WTC11 (cell line): ENCODE measurements at regions not wholly inside any gene's neighbourhood (a gene's known extent, or its start where the extent isn't known, plus 50 kb on each side); places are given as distances from the start of the nearest gene placed in this dataset.

Experiments used
- ATAC-seq: fragments of 200-7000 bp; cut with Tn5 transposase; 2 replicates; pipeline ENCODE4 v1.10.0; 2021; ENCODE audit warnings: mild to moderate bottlenecking, moderate library complexity
- CTCF ChIA-PET: fragments of 300-600 bp; sonication (Branson Sonifier 250); formaldehyde crosslinking; loops from one replicate; lab custom pipeline; 2021; ENCODE audit warnings: antibody characterized with exemption; lab: Charles Lee
- POLR2A ChIA-PET: fragments of 350-600 bp; sonication (Branson Sonifier 250); formaldehyde crosslinking; loops from one replicate; lab custom pipeline; 2021; ENCODE audit warnings: antibody characterized with exemption; lab: Charles Lee
- DNase-seq: peaks from one replicate; pipeline ENCODE4 v3.0.0; 2021; ENCODE audit warnings: low spot score
- H3K27ac Mint-ChIP-seq: 2 replicates; pipeline ENCODE4 v1.8.0; 2021; ENCODE audit warnings: mixed read lengths
- H3K27me3 Mint-ChIP-seq: 2 replicates; pipeline ENCODE4 v1.8.0; 2021; ENCODE audit warnings: low read depth, mild to moderate bottlenecking, moderate library complexity, mixed read lengths
- H3K36me3 Mint-ChIP-seq: 2 replicates; pipeline ENCODE4 v1.8.0; 2021; ENCODE audit warnings: mixed read lengths
- H3K4me1 Mint-ChIP-seq: 2 replicates; pipeline ENCODE4 v1.8.0; 2022; ENCODE audit warnings: mixed read lengths
- H3K4me3 Mint-ChIP-seq: 2 replicates; pipeline ENCODE4 v1.8.0; 2021; ENCODE audit warnings: mild to moderate bottlenecking, moderate library complexity, mixed read lengths
- H3K9me3 Mint-ChIP-seq: 2 replicates; pipeline ENCODE4 v1.8.0; 2021; ENCODE audit warnings: mixed read lengths
- CBFB ChIP-seq: sonication (generic); formaldehyde crosslinking; IDR thresholded peaks from 2 replicates; pipeline ENCODE4 v1.8.1; 2022; ENCODE audit warnings: mild to moderate bottlenecking, low read depth, missing genetic modification reagents
- CREM ChIP-seq: sonication (generic); formaldehyde crosslinking; IDR thresholded peaks from 2 replicates; pipeline ENCODE4 v1.8.1; 2022; ENCODE audit warnings: mild to moderate bottlenecking, missing genetic modification reagents, moderate library complexity
- FOXJ3 ChIP-seq: sonication (generic); formaldehyde crosslinking; IDR thresholded peaks from 2 replicates; pipeline ENCODE4 v1.9.0; 2021; ENCODE audit warnings: missing genetic modification reagents, mild to moderate bottlenecking, borderline replicate concordance
- GRHL2 ChIP-seq: fragments of 250-450 bp; sonication (Bioruptor Pico); IDR thresholded peaks from 2 replicates; pipeline ENCODE4 v1.8.0; 2022; ENCODE audit warnings: mild to moderate bottlenecking, moderate library complexity; ENCODE audit not compliant: insufficient replicate concordance, severe bottlenecking
- IRF1 ChIP-seq: sonication (generic); formaldehyde crosslinking; IDR thresholded peaks from 2 replicates; pipeline ENCODE4 v1.8.0; 2023; ENCODE audit warnings: missing genetic modification reagents
- JUN ChIP-seq: sonication (generic); formaldehyde crosslinking; IDR thresholded peaks from 2 replicates; pipeline ENCODE4 v1.8.0; 2023; ENCODE audit warnings: mild to moderate bottlenecking, missing genetic modification reagents
- NFYB ChIP-seq: sonication (generic); formaldehyde crosslinking; conservative IDR thresholded peaks from 2 replicates; pipeline ENCODE4 v1.8.0; 2022; ENCODE audit warnings: low read depth, missing genetic modification reagents
- NR3C1 ChIP-seq: sonication (generic); formaldehyde crosslinking; conservative IDR thresholded peaks from 2 replicates; pipeline ENCODE4 v1.8.1; 2023; ENCODE audit warnings: low read depth, mild to moderate bottlenecking, missing genetic modification reagents
- OVOL2 ChIP-seq: fragments of 250-450 bp; sonication (Bioruptor Pico); IDR thresholded peaks from 2 replicates; pipeline ENCODE4 v1.9.0; 2021; ENCODE audit warnings: mild to moderate bottlenecking, borderline replicate concordance
- SMAD4 ChIP-seq: sonication (generic); formaldehyde crosslinking; IDR thresholded peaks from 2 replicates; pipeline ENCODE4 v1.8.0; 2022; ENCODE audit warnings: mild to moderate bottlenecking, missing genetic modification reagents
- SOX15 ChIP-seq: fragments of 250-450 bp; sonication (Bioruptor Pico); IDR thresholded peaks from 2 replicates; pipeline ENCODE4 v1.9.0; 2021; ENCODE audit warnings: mild to moderate bottlenecking
- SP1 ChIP-seq: sonication (generic); formaldehyde crosslinking; conservative IDR thresholded peaks from 2 replicates; pipeline ENCODE4 v1.8.1; 2022; ENCODE audit warnings: missing genetic modification reagents
- TEAD4 ChIP-seq: sonication (generic); formaldehyde crosslinking; IDR thresholded peaks from 2 replicates; pipeline ENCODE4 v1.8.0; 2022; ENCODE audit warnings: mild to moderate bottlenecking, missing genetic modification reagents
- USF2 ChIP-seq: sonication (generic); formaldehyde crosslinking; IDR thresholded peaks from 2 replicates; pipeline ENCODE4 v1.8.1; 2023; ENCODE audit warnings: mild to moderate bottlenecking, missing genetic modification reagents, moderate library complexity
- ZBTB21 ChIP-seq: sonication (generic); formaldehyde crosslinking; IDR thresholded peaks from 2 replicates; pipeline ENCODE4 v1.8.1; 2023; ENCODE audit warnings: mild to moderate bottlenecking, missing genetic modification reagents, borderline replicate concordance
- ZNF121 ChIP-seq: sonication (generic); formaldehyde crosslinking; IDR thresholded peaks from 2 replicates; pipeline ENCODE4 v1.8.0; 2023; ENCODE audit warnings: missing genetic modification reagents
- ZNF138 ChIP-seq: sonication (generic); formaldehyde crosslinking; conservative IDR thresholded peaks from 2 replicates; pipeline ENCODE4 v1.8.1; 2022; ENCODE audit warnings: mild to moderate bottlenecking, moderate library complexity, missing genetic modification reagents
- ZNF219 ChIP-seq: sonication (generic); formaldehyde crosslinking; IDR thresholded peaks from 2 replicates; pipeline ENCODE4 v1.8.0; 2023; ENCODE audit warnings: missing genetic modification reagents, mild to moderate bottlenecking, borderline replicate concordance
- ZNF263 ChIP-seq: sonication (generic); formaldehyde crosslinking; IDR thresholded peaks from 2 replicates; pipeline ENCODE4 v1.8.1; 2022; ENCODE audit warnings: low read depth, mild to moderate bottlenecking, moderate library complexity, missing genetic modification reagents
- ZNF416 ChIP-seq: fragments of 250-450 bp; sonication (Bioruptor Pico); IDR thresholded peaks from 2 replicates; pipeline ENCODE4 v1.9.0; 2021; ENCODE audit warnings: mild to moderate bottlenecking, inconsistent platforms
- ZNF423 ChIP-seq: fragments of 250-450 bp; sonication (Bioruptor Pico); IDR thresholded peaks from 2 replicates; pipeline ENCODE4 v2.1.2; 2022; ENCODE audit warnings: mild to moderate bottlenecking, moderate library complexity
- ZSCAN18 ChIP-seq: fragments of 250-450 bp; sonication (Bioruptor Pico); IDR thresholded peaks from 2 replicates; pipeline ENCODE4 v2.1.2; 2022; ENCODE audit warnings: mild to moderate bottlenecking, moderate library complexity
- TF ChIP-seq, protein P1 (sequence below): sonication (generic); formaldehyde crosslinking; IDR thresholded peaks from 2 replicates; pipeline ENCODE4 v1.8.1; 2022; ENCODE audit warnings: mild to moderate bottlenecking, moderate library complexity, missing genetic modification reagents
- TF ChIP-seq, protein P2 (sequence below): sonication (generic); formaldehyde crosslinking; IDR thresholded peaks from 2 replicates; pipeline ENCODE4 v1.8.1; 2023; ENCODE audit warnings: mild to moderate bottlenecking, missing genetic modification reagents, borderline replicate concordance
- TF ChIP-seq, protein P3 (sequence below): sonication (generic); formaldehyde crosslinking; IDR thresholded peaks from 2 replicates; pipeline ENCODE4 v1.8.0; 2023; ENCODE audit warnings: mild to moderate bottlenecking, missing genetic modification reagents

DNA sequence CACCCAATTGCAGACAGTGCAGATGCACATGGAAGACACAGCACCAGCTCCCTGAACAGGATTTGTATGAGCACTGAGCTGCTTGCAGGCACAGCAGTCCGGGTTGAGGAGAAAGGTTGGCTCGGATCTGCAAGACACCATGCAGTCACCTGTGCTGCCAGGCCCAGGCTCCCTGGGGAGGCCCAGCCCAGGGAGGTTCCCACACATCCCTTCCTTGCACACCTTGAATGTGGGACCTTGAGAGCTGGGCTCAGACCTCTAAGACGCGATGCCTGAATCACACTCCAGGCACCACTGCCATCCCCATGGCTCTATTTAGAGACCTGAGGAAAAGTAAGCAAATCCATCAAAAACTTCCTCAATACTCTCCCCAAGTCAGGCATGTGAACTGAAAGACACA lies 397.7 kb downstream of the TCERG1L start:
- POLR2A ChIA-PET = no interaction called here
- no peaks in the 10 kb centered on the region for H3K4me1 Mint-ChIP-seq
- ATAC-seq = no peak
- H3K27ac Mint-ChIP-seq = no peak overlapping the region
- peaks cover 5% of the 10 kb centered on the region for H3K27me3 Mint-ChIP-seq
- no peak for DNase-seq
- H3K36me3 Mint-ChIP-seq = peaks cover 80% of the 10 kb centered on the region
- no peak for TF ChIP-seq CREM (CRISPR knock-in tag)
- no peak for TF ChIP-seq ZNF416 (CRISPR knock-in tag)
- TF ChIP-seq SOX15 (CRISPR knock-in tag) = no peak
- no peak for TF ChIP-seq FOXJ3
- TF ChIP-seq CBFB (CRISPR knock-in tag) = no peak
- no peak for TF ChIP-seq TEAD4 (CRISPR knock-in tag)
- no peak for TF ChIP-seq SMAD4 (CRISPR knock-in tag)
- no peak for TF ChIP-seq IRF1 (CRISPR knock-in tag)
- TF ChIP-seq ZNF263 (CRISPR knock-in tag) = no peak
- TF ChIP-seq SP1 (CRISPR knock-in tag) = no peak
- no peak for TF ChIP-seq ZBTB21
- TF ChIP-seq, protein P1, sequence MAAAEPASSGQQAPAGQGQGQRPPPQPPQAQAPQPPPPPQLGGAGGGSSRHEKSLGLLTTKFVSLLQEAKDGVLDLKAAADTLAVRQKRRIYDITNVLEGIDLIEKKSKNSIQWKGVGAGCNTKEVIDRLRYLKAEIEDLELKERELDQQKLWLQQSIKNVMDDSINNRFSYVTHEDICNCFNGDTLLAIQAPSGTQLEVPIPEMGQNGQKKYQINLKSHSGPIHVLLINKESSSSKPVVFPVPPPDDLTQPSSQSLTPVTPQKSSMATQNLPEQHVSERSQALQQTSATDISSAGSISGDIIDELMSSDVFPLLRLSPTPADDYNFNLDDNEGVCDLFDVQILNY = no peak
- TF ChIP-seq, protein P2, sequence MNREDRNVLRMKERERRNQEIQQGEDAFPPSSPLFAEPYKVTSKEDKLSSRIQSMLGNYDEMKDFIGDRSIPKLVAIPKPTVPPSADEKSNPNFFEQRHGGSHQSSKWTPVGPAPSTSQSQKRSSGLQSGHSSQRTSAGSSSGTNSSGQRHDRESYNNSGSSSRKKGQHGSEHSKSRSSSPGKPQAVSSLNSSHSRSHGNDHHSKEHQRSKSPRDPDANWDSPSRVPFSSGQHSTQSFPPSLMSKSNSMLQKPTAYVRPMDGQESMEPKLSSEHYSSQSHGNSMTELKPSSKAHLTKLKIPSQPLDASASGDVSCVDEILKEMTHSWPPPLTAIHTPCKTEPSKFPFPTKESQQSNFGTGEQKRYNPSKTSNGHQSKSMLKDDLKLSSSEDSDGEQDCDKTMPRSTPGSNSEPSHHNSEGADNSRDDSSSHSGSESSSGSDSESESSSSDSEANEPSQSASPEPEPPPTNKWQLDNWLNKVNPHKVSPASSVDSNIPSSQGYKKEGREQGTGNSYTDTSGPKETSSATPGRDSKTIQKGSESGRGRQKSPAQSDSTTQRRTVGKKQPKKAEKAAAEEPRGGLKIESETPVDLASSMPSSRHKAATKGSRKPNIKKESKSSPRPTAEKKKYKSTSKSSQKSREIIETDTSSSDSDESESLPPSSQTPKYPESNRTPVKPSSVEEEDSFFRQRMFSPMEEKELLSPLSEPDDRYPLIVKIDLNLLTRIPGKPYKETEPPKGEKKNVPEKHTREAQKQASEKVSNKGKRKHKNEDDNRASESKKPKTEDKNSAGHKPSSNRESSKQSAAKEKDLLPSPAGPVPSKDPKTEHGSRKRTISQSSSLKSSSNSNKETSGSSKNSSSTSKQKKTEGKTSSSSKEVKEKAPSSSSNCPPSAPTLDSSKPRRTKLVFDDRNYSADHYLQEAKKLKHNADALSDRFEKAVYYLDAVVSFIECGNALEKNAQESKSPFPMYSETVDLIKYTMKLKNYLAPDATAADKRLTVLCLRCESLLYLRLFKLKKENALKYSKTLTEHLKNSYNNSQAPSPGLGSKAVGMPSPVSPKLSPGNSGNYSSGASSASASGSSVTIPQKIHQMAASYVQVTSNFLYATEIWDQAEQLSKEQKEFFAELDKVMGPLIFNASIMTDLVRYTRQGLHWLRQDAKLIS (CRISPR knock-in tag) = no peak
- no peak for TF ChIP-seq ZNF121 (CRISPR knock-in tag)
- no peak for TF ChIP-seq USF2 (CRISPR knock-in tag)
- TF ChIP-seq, protein P3, sequence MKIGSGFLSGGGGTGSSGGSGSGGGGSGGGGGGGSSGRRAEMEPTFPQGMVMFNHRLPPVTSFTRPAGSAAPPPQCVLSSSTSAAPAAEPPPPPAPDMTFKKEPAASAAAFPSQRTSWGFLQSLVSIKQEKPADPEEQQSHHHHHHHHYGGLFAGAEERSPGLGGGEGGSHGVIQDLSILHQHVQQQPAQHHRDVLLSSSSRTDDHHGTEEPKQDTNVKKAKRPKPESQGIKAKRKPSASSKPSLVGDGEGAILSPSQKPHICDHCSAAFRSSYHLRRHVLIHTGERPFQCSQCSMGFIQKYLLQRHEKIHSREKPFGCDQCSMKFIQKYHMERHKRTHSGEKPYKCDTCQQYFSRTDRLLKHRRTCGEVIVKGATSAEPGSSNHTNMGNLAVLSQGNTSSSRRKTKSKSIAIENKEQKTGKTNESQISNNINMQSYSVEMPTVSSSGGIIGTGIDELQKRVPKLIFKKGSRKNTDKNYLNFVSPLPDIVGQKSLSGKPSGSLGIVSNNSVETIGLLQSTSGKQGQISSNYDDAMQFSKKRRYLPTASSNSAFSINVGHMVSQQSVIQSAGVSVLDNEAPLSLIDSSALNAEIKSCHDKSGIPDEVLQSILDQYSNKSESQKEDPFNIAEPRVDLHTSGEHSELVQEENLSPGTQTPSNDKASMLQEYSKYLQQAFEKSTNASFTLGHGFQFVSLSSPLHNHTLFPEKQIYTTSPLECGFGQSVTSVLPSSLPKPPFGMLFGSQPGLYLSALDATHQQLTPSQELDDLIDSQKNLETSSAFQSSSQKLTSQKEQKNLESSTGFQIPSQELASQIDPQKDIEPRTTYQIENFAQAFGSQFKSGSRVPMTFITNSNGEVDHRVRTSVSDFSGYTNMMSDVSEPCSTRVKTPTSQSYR (CRISPR knock-in tag) = no peak
- TF ChIP-seq ZNF423 (CRISPR knock-in tag) = no peak
- TF ChIP-seq GRHL2 (CRISPR knock-in tag) = no peak
- CTCF ChIA-PET = no interaction called here
- peaks cover 91% of the 10 kb centered on the region for H3K9me3 Mint-ChIP-seq
- no peak overlapping the region for H3K4me3 Mint-ChIP-seq

DNA sequence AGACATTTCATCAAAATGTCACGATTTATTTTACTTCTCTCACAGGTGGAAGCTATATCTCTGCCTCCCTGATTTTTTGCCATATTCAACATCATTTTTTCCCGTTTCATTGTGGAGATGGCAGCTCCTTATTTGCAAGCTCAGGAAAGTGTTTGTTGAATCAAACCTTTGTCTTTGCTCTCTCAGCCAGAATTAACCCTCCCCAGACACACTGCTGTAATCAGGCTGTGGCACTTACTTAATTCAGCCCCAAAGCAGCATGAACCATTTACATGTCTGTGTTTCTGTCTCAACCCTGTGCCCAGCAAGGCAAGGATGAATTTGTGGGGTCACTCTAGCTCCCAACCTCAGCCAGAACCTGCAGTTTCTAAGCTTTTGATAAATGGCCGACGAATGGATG lies 397.2 kb downstream of the TCERG1L start:
- ATAC-seq (no peak), DNase-seq (no peak)
- Mint-ChIP-seq H3K27me3 (peaks cover 5% of the 10 kb centered on the region), H3K36me3 (peaks cover 81% of the 10 kb centered on the region), H3K27ac (no peak overlapping the region), H3K9me3 (peaks cover 91% of the 10 kb centered on the region), H3K4me3 (no peak overlapping the region), H3K4me1 (no peaks in the 10 kb centered on the region)
- ChIA-PET CTCF (no interaction called here), POLR2A (no interaction called here)
- TF ChIP-seq JUN (no peak), ZNF219 (CRISPR knock-in tag) (no peak), ZNF138 (no peak), ZSCAN18 (CRISPR knock-in tag) (no peak), OVOL2 (CRISPR knock-in tag) (no peak), ZNF121 (CRISPR knock-in tag) (no peak), NFYB (CRISPR knock-in tag) (no peak), SP1 (CRISPR knock-in tag) (no peak), NR3C1 (CRISPR knock-in tag) (no peak), FOXJ3 (no peak)
